ENCODE measurements at regions not wholly inside any gene's neighbourhood (a gene's known extent, or its start where the extent isn't known, plus 50 kb on each side); places are given as distances from the start of the nearest gene placed in this dataset.

DNA sequence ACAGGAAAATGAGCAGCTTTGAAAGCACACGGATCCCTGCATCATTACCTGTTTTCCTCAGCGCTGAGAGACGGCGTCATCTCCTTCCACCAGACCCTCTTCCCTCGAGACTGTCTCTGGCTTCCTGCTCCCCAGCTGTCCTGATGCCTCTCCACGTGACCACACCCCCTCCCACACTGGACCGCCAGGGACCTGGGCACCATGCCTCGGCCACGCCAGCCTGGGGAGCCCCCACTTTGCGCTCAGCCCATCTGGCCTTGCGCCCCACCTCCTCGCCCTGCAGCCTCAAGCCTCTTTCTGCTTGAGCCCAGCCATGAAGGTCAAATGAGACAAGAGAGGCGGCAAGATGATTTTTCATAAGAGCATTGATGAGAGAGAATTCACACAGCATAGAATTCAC lies 66.0 kb upstream of the ACKR3 start:
- H3K4me1 ChIP-seq (ENCODE audit: control insufficient read depth, extremely low read depth, insufficient read depth, low read length) = no peaks in the 10 kb centered on the region
- H4K20me1 ChIP-seq (ENCODE audit: control insufficient read depth, extremely low read depth, insufficient read depth, low read length) = no peaks in the 10 kb centered on the region
- H3K4me2 ChIP-seq (ENCODE audit: extremely low read depth, insufficient read depth, low read length) = no peak overlapping the region
- DNase-seq (ENCODE audit: low read depth in 2 of 2) = no peak
- no peaks in the 10 kb centered on the region for H3K9me3 ChIP-seq (ENCODE audit: control insufficient read depth, insufficient read depth, low read depth, low read length)
- no peaks in the 10 kb centered on the region for H3K79me2 ChIP-seq (ENCODE audit: control insufficient read depth, insufficient read depth, low read length)
- H3K27ac ChIP-seq (ENCODE audit: insufficient read depth, low read length) = no peak overlapping the region
- no peaks in the 10 kb centered on the region for H3K27me3 ChIP-seq (ENCODE audit: control insufficient read depth, insufficient read depth, low read length)
- no peak for TF ChIP-seq EZH2 (IDR thresholded peaks at IDR 0.05; ENCODE audit: low read length, missing control alignments)
- TF ChIP-seq, protein P1, sequence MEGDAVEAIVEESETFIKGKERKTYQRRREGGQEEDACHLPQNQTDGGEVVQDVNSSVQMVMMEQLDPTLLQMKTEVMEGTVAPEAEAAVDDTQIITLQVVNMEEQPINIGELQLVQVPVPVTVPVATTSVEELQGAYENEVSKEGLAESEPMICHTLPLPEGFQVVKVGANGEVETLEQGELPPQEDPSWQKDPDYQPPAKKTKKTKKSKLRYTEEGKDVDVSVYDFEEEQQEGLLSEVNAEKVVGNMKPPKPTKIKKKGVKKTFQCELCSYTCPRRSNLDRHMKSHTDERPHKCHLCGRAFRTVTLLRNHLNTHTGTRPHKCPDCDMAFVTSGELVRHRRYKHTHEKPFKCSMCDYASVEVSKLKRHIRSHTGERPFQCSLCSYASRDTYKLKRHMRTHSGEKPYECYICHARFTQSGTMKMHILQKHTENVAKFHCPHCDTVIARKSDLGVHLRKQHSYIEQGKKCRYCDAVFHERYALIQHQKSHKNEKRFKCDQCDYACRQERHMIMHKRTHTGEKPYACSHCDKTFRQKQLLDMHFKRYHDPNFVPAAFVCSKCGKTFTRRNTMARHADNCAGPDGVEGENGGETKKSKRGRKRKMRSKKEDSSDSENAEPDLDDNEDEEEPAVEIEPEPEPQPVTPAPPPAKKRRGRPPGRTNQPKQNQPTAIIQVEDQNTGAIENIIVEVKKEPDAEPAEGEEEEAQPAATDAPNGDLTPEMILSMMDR (conservative IDR thresholded peaks at IDR 0.05 in 1 of 2, IDR thresholded peaks at IDR 0.05 in 1 of 2; ENCODE audit: low read depth in 1 of 2, low read length in 2 of 2) = no peak
- H3K4me3 ChIP-seq (replicated peaks in 1 of 4; ENCODE audit: control extremely low read depth in 1 of 4, insufficient read depth in 1 of 4, low read depth in 3 of 4, low read length in 4 of 4) = no peak overlapping the region
- H3K9ac ChIP-seq (ENCODE audit: insufficient read depth, low read length) = no peak overlapping the region
- no peak overlapping the region for H2AFZ ChIP-seq (ENCODE audit: low read length)
- H3K36me3 ChIP-seq (ENCODE audit: control insufficient read depth, insufficient read depth, low read length) = no peaks in the 10 kb centered on the region

GRCh38 chr2:236505041-236505440 lies 64.6 kb upstream of the ACKR3 start:
- H3K27ac ChIP-seq (ENCODE audit: insufficient read depth, low read length) = no peak overlapping the region
- H3K36me3 ChIP-seq (ENCODE audit: control insufficient read depth, insufficient read depth, low read length) = no peaks in the 10 kb centered on the region
- TF ChIP-seq EZH2 (IDR thresholded peaks at IDR 0.05; ENCODE audit: low read length, missing control alignments) = no peak
- TF ChIP-seq, protein P1 (conservative IDR thresholded peaks at IDR 0.05 in 1 of 2, IDR thresholded peaks at IDR 0.05 in 1 of 2; ENCODE audit: low read depth in 1 of 2, low read length in 2 of 2) = no peak
- H2AFZ ChIP-seq (ENCODE audit: low read length) = no peak overlapping the region
- no peaks in the 10 kb centered on the region for H3K27me3 ChIP-seq (ENCODE audit: control insufficient read depth, insufficient read depth, low read length)
- no peaks in the 10 kb centered on the region for H4K20me1 ChIP-seq (ENCODE audit: control insufficient read depth, extremely low read depth, insufficient read depth, low read length)
- no peak overlapping the region for H3K4me2 ChIP-seq (ENCODE audit: extremely low read depth, insufficient read depth, low read length)
- no peak overlapping the region for H3K4me3 ChIP-seq (replicated peaks in 1 of 4; ENCODE audit: control extremely low read depth in 1 of 4, insufficient read depth in 1 of 4, low read depth in 3 of 4, low read length in 4 of 4)
- no peak overlapping the region for H3K9ac ChIP-seq (ENCODE audit: insufficient read depth, low read length)
- no peaks in the 10 kb centered on the region for H3K79me2 ChIP-seq (ENCODE audit: control insufficient read depth, insufficient read depth, low read length)
- H3K4me1 ChIP-seq (ENCODE audit: control insufficient read depth, extremely low read depth, insufficient read depth, low read length) = no peaks in the 10 kb centered on the region
- no peak for DNase-seq (ENCODE audit: low read depth in 2 of 2)
- no peaks in the 10 kb centered on the region for H3K9me3 ChIP-seq (ENCODE audit: control insufficient read depth, insufficient read depth, low read depth, low read length)

- Histone ChIP-seq H3K4me2 (ENCODE audit: extremely low read depth, insufficient read depth, low read length) (no peak overlapping the region), H3K9me3 (ENCODE audit: control insufficient read depth, insufficient read depth, low read depth, low read length) (no peaks in the 10 kb centered on the region), H3K27ac (ENCODE audit: insufficient read depth, low read length) (no peak overlapping the region), H4K20me1 (ENCODE audit: control insufficient read depth, extremely low read depth, insufficient read depth, low read length) (no peaks in the 10 kb centered on the region), H2AFZ (ENCODE audit: low read length) (no peak overlapping the region), H3K36me3 (ENCODE audit: control insufficient read depth, insufficient read depth, low read length) (no peaks in the 10 kb centered on the region), H3K4me1 (ENCODE audit: control insufficient read depth, extremely low read depth, insufficient read depth, low read length) (no peaks in the 10 kb centered on the region), H3K27me3 (ENCODE audit: control insufficient read depth, insufficient read depth, low read length) (no peaks in the 10 kb centered on the region), H3K79me2 (ENCODE audit: control insufficient read depth, insufficient read depth, low read length) (no peaks in the 10 kb centered on the region), H3K4me3 (replicated peaks in 1 of 4; ENCODE audit: control extremely low read depth in 1 of 4, insufficient read depth in 1 of 4, low read depth in 3 of 4, low read length in 4 of 4) (no peak overlapping the region), H3K9ac (ENCODE audit: insufficient read depth, low read length) (no peak overlapping the region)
- no peak for TF ChIP-seq EZH2 (IDR thresholded peaks at IDR 0.05; ENCODE audit: low read length, missing control alignments)
- TF ChIP-seq, protein P1 (conservative IDR thresholded peaks at IDR 0.05 in 1 of 2, IDR thresholded peaks at IDR 0.05 in 1 of 2; ENCODE audit: low read depth in 1 of 2, low read length in 2 of 2) = no peak
- DNase-seq (ENCODE audit: low read depth in 2 of 2) = no peak
Observed at GRCh38 chr2:236505648-236506047, 64.0 kb upstream of the ACKR3 start.

Data from fibroblast of lung (primary cell).